ENCODE measurements at regions not wholly inside any gene's neighbourhood (a gene's known extent, or its start where the extent isn't known, plus 50 kb on each side); places are given as distances from the start of the nearest gene placed in this dataset.

DNA sequence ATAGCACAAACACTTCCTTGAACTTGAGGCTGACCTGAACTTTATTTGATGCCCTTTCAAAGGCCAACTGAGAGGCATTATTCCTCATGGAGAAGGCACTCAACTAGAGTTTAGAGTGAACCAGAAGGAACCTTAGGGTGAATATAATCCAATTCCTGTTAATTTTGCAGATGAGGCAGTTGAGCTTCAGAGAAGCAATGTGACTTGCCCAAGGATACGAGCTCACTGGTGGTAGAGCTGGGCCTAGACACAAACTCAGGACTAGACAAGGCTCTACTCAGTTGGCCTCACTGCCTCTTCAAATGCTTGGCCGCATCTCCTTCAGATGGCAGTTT is 172.7 kb upstream of the ADAMTS9 start (continued):
- TF ChIP-seq, protein P1, sequence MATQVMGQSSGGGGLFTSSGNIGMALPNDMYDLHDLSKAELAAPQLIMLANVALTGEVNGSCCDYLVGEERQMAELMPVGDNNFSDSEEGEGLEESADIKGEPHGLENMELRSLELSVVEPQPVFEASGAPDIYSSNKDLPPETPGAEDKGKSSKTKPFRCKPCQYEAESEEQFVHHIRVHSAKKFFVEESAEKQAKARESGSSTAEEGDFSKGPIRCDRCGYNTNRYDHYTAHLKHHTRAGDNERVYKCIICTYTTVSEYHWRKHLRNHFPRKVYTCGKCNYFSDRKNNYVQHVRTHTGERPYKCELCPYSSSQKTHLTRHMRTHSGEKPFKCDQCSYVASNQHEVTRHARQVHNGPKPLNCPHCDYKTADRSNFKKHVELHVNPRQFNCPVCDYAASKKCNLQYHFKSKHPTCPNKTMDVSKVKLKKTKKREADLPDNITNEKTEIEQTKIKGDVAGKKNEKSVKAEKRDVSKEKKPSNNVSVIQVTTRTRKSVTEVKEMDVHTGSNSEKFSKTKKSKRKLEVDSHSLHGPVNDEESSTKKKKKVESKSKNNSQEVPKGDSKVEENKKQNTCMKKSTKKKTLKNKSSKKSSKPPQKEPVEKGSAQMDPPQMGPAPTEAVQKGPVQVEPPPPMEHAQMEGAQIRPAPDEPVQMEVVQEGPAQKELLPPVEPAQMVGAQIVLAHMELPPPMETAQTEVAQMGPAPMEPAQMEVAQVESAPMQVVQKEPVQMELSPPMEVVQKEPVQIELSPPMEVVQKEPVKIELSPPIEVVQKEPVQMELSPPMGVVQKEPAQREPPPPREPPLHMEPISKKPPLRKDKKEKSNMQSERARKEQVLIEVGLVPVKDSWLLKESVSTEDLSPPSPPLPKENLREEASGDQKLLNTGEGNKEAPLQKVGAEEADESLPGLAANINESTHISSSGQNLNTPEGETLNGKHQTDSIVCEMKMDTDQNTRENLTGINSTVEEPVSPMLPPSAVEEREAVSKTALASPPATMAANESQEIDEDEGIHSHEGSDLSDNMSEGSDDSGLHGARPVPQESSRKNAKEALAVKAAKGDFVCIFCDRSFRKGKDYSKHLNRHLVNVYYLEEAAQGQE (IDR thresholded peaks at IDR 0.05; ENCODE audit: low read depth, low read length): no peak
- no peak for TF ChIP-seq ESRRA (IDR thresholded peaks at IDR 0.05; ENCODE audit: low read length)
- no peak for TF ChIP-seq SIX5 (IDR thresholded peaks at IDR 0.05; ENCODE audit: low read depth, low read length, severe bottlenecking)
- TF ChIP-seq, protein P2, sequence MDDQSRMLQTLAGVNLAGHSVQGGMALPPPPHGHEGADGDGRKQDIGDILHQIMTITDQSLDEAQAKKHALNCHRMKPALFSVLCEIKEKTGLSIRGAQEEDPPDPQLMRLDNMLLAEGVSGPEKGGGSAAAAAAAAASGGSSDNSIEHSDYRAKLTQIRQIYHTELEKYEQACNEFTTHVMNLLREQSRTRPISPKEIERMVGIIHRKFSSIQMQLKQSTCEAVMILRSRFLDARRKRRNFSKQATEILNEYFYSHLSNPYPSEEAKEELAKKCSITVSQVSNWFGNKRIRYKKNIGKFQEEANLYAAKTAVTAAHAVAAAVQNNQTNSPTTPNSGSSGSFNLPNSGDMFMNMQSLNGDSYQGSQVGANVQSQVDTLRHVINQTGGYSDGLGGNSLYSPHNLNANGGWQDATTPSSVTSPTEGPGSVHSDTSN (IDR thresholded peaks at IDR 0.05; ENCODE audit: insufficient replicate concordance, low read depth, low read length): no peak
- no peak for TF ChIP-seq BCL3 (IDR thresholded peaks at IDR 0.05; ENCODE audit: borderline replicate concordance, insufficient read depth, low read depth, low read length, poor library complexity, severe bottlenecking)
- TF ChIP-seq, protein P3, sequence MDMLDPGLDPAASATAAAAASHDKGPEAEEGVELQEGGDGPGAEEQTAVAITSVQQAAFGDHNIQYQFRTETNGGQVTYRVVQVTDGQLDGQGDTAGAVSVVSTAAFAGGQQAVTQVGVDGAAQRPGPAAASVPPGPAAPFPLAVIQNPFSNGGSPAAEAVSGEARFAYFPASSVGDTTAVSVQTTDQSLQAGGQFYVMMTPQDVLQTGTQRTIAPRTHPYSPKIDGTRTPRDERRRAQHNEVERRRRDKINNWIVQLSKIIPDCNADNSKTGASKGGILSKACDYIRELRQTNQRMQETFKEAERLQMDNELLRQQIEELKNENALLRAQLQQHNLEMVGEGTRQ (IDR thresholded peaks at IDR 0.05; ENCODE audit: borderline replicate concordance, low read depth, low read length): no peak
- no peak for TF ChIP-seq TCF12 (IDR thresholded peaks at IDR 0.05; ENCODE audit: low read depth, low read length)
- no peak for TF ChIP-seq PML (IDR thresholded peaks at IDR 0.05; ENCODE audit: low read length)

Measured in GM12878 (cell line).